HCT116 (cell line): ENCODE measurements at regions not wholly inside any gene's neighbourhood (a gene's known extent, or its start where the extent isn't known, plus 50 kb on each side); places are given as distances from the start of the nearest gene placed in this dataset.

Experiments
- ATAC-seq: fragments of 200-7000 bp; cut with Tn5 transposase; 2 replicates; pipeline ENCODE4 v1.9.1; 2020; ENCODE audit warnings: mild to moderate bottlenecking, moderate library complexity
- BruUV-seq: library from RNA; stranded (reverse); fragments of 400-500 nt; replicated peaks from 2 replicates; lab custom pipeline; 2021; lab: Mats Ljungman, UMichigan
- CTCF ChIA-PET: fragments of 300-600 bp; sonication (Branson Sonifier 250); formaldehyde crosslinking; loops from one replicate; lab custom pipeline; 2021; ENCODE audit warnings: antibody characterized with exemption; lab: Charles Lee
- POLR2A ChIA-PET: fragments of 300-600, 350-600 bp; sonication (Branson Sonifier 250); formaldehyde crosslinking; loops from one replicate; lab custom pipeline; 2021; ENCODE audit warnings: antibody characterized with exemption; lab: Charles Lee
- RAD21 ChIA-PET, 2 experiments: fragments of 300-600 bp; sonication (Branson Sonifier 250); formaldehyde crosslinking; loops; one replicate each; lab custom pipeline; 2023; ENCODE audit warnings: low total read pairs in 2 of 2; ENCODE audit not compliant: uncharacterized antibody in 2 of 2, unreplicated experiment in 2 of 2, low non-redundant PET in 1 of 2; lab: Charles Lee
- DNase-seq: peaks from one replicate; pipeline ENCODE4 v3.0.0-alpha.2; 2010; ENCODE audit warnings: low read depth, low spot score
- H2AFZ ChIP-seq: fragments of 200-600 bp; shearing (Covaris generic), sonication (generic); 2 replicates; pipeline ENCODE4 v1.6.1; 2017; ENCODE audit warnings: low read depth, mixed run types, mixed read lengths, antibody characterized with exemption, low read length; ENCODE audit not compliant: poor library complexity, severe bottlenecking
- H3K27ac ChIP-seq: 2 replicates; pipeline ENCODE4 v1.5.1; 2012; ENCODE audit warnings: low read depth, low read length
- H3K27me3 ChIP-seq: fragments of 200-600 bp; sonication (generic); 2 replicates; pipeline ENCODE4 v1.6.1; 2016; ENCODE audit warnings: mixed run types, low read length, mixed read lengths; ENCODE audit not compliant: insufficient read depth
- H3K36me3 ChIP-seq, 2 experiments: fragments of 200-500 bp in 1 of 2; fragments of 200-600 bp in 1 of 2; sonication (Bioruptor generic) in 1 of 2; sonication (generic) in 1 of 2; 2 replicates each; pipeline versions ENCODE4 v1.5.1 to v1.6.1; 2014 to 2016; ENCODE audit warnings: low read length in 2 of 2, inconsistent platforms in 1 of 2, mixed read lengths in 1 of 2, mixed run types in 1 of 2; ENCODE audit not compliant: insufficient read depth in 2 of 2, control insufficient read depth in 1 of 2
- H3K4me1 ChIP-seq, 2 experiments: fragments of 200-600 bp in 1 of 2; sonication (generic) in 1 of 2; 2 replicates each; pipeline versions ENCODE4 v1.5.1 to v1.6.1; 2012 to 2017; ENCODE audit warnings: low read length in 2 of 2, inconsistent platforms in 1 of 2, mild to moderate bottlenecking in 1 of 2, mixed read lengths in 1 of 2, mixed run types in 1 of 2, moderate library complexity in 1 of 2; ENCODE audit not compliant: insufficient read depth in 2 of 2, control insufficient read depth in 1 of 2
- H3K4me2 ChIP-seq: fragments of 200-600 bp; sonication (generic); 2 replicates; pipeline ENCODE4 v1.6.1; 2017; ENCODE audit warnings: mixed run types, low read length, mixed read lengths
- H3K4me3 ChIP-seq, 2 experiments: fragments of 200-600 bp in 1 of 2; sonication (generic) in 1 of 2; replicated peaks in 1 of 2; 2 replicates each; pipeline ENCODE4 v1.5.1; 2011 to 2016; ENCODE audit warnings: low read length in 2 of 2, control low read depth in 1 of 2, low read depth in 1 of 2, mild to moderate bottlenecking in 1 of 2, mixed read lengths in 1 of 2, mixed run types in 1 of 2
- H3K79me2 ChIP-seq: fragments of 200-600 bp; sonication (generic); 2 replicates; pipeline ENCODE4 v1.6.1; 2017; ENCODE audit warnings: mild to moderate bottlenecking, mixed run types, low read length, moderate library complexity, mixed read lengths; ENCODE audit not compliant: insufficient read depth
- H3K9ac ChIP-seq: fragments of 200-600 bp; sonication (generic); 2 replicates; pipeline ENCODE4 v1.6.1; 2016; ENCODE audit warnings: low read length, mixed read lengths
- H3K9me2 ChIP-seq: fragments of 200-600 bp; sonication (generic), shearing (Covaris generic); 2 replicates; pipeline ENCODE4 v1.6.1; 2017; ENCODE audit warnings: mixed run types, mild to moderate bottlenecking, moderate library complexity; ENCODE audit not compliant: insufficient read depth
- H3K9me3 ChIP-seq, 2 experiments: fragments of 200-500 bp in 1 of 2; fragments of 200-600 bp in 1 of 2; sonication (Bioruptor generic) in 1 of 2; sonication (generic) in 1 of 2; 2 replicates each; pipeline ENCODE4 v1.6.1; 2014 to 2017; ENCODE audit warnings: low read length in 2 of 2, mixed read lengths in 2 of 2, inconsistent platforms in 1 of 2, low read depth in 1 of 2, mild to moderate bottlenecking in 1 of 2, mixed run types in 1 of 2, moderate library complexity in 1 of 2; ENCODE audit not compliant: control insufficient read depth in 1 of 2, insufficient read depth in 1 of 2
- H4K20me1 ChIP-seq: fragments of 200-600 bp; sonication (generic), shearing (Covaris generic); 2 replicates; pipeline ENCODE4 v1.6.1; 2017; ENCODE audit warnings: mixed run types, mild to moderate bottlenecking, moderate library complexity; ENCODE audit not compliant: insufficient read depth
- CTCF ChIP-seq, 3 experiments: fragments of 200-600 bp in 1 of 3; sonication (generic) in 1 of 3; IDR thresholded peaks in 2 of 3; conservative IDR thresholded peaks in 1 of 3; 2 replicates each; pipeline ENCODE4 v1.5.1; 2012 to 2017; ENCODE audit warnings: low read depth in 2 of 3, low read length in 2 of 3, antibody characterized with exemption in 1 of 3, borderline replicate concordance in 1 of 3, control low read depth in 1 of 3, mild to moderate bottlenecking in 1 of 3, mixed read lengths in 1 of 3, mixed run types in 1 of 3, moderate library complexity in 1 of 3; ENCODE audit not compliant: insufficient read depth in 1 of 3
- FOSL1 ChIP-seq: IDR thresholded peaks from 2 replicates; pipeline ENCODE4 v1.6.1; 2012; ENCODE audit warnings: low read depth
- SIN3A ChIP-seq: IDR thresholded peaks from 2 replicates; pipeline ENCODE4 v1.6.1; 2012; ENCODE audit warnings: low read depth
- ZNF274 ChIP-seq: fragments of 200-500 bp; sonication (Bioruptor generic); IDR thresholded peaks from 2 replicates; pipeline ENCODE4 v1.6.1; 2014; ENCODE audit warnings: mild to moderate bottlenecking, low read depth, low read length, inconsistent platforms
- intact Hi-C: fragments of 100-400 bp; cut with micrococcal nuclease; formaldehyde crosslinking; loops from 2 replicates; pipeline ENCODE4 v1.10.0; 2022

GRCh38 chr4:184268584-184269160 is 51.0 kb upstream of the ENPP6 start:
- intact Hi-C loops: loop anchor here (2.0 to 10.0 kb wide), 2 partner anchors 380 to 466 kb away; partner anchors contain the start of genes CASP3, CENPU and PRIMPOL
- peak overlapping the region; percentile 56; the same call in 1 of the 2 replicates for H3K27ac ChIP-seq
- no peak for DNase-seq
- no peaks in the 10 kb centered on the region for H3K9me3 ChIP-seq
- ChIA-PET RAD21 (interaction anchor here in 1 of 2 experiments (0.6 kb wide), 1 partner anchor 137 kb away, joined by 4 read pairs; no protein-coding TSS in a partner anchor), POLR2A (no interaction called here)
- H3K36me3 ChIP-seq: no peaks in the 10 kb centered on the region
- peak overlapping the region; percentile 80 for H3K4me2 ChIP-seq
- H3K79me2 ChIP-seq: no peaks in the 10 kb centered on the region
- no peaks in the 10 kb centered on the region for H3K9me2 ChIP-seq
- no peak for ATAC-seq
- H3K9ac ChIP-seq: peak overlapping the region; percentile 57; the same call in 1 of the 2 replicates
- H3K27me3 ChIP-seq: no peaks in the 10 kb centered on the region
- no TSS peak for BruUV-seq
- peak overlapping the region; percentile 78 for H2AFZ ChIP-seq
- H4K20me1 ChIP-seq: no peaks in the 10 kb centered on the region
- TF ChIP-seq ZNF274 (no peak), FOSL1 (0 out of 2 replicates have a peak, but pooled peaks have one; percentile 35), CTCF (IDR thresholded peaks at IDR 0.05 in 2 of 3, conservative IDR thresholded peaks at IDR 0.05 in 1 of 3; ENCODE audit: borderline replicate concordance in 1 of 3, insufficient read depth in 1 of 3, low read depth in 2 of 3, low read length in 2 of 3) (no peak), SIN3A (no peak)
- TF ChIP-seq, all 23 proteins: peak for 1
- Histone ChIP-seq H3K4me3 (peak overlapping the region; percentile 49 to 65), H3K4me1 (peaks cover 0 to 27% of the 10 kb centered on the region in 2 experiments; a peak in 1 of 4 replicates)
- CTCF ChIA-PET: no interaction called here
